NB4 (cell line): ENCODE measurements at regions not wholly inside any gene's neighbourhood (a gene's known extent, or its start where the extent isn't known, plus 50 kb on each side); places are given as distances from the start of the nearest gene placed in this dataset.

Experiments
- DNase-seq: peaks from one replicate; pipeline ENCODE4 v3.0.0; 2010; ENCODE audit warnings: low read depth
- H3K4me3 ChIP-seq: one replicate; pipeline ENCODE4 v1.5.1; 2011; ENCODE audit warnings: mild to moderate bottlenecking, low read depth, low read length, moderate library complexity
- MYC ChIP-seq: IDR thresholded peaks from 2 replicates; pipeline ENCODE4 v1.6.1; 2011; ENCODE audit warnings: low read depth, low read length
- POLR2A ChIP-seq: IDR thresholded peaks from 2 replicates; pipeline ENCODE4 v1.6.1; 2011; ENCODE audit warnings: mild to moderate bottlenecking; ENCODE audit not compliant: insufficient read length; ENCODE audit errors: extremely low read depth
- TF ChIP-seq, protein P1 (sequence below): IDR thresholded peaks from one replicate; pipeline ENCODE4 v1.5.1; 2012; ENCODE audit warnings: low read depth, low read length
- TF ChIP-seq, protein P2 (sequence below): IDR thresholded peaks from 2 replicates; pipeline ENCODE4 v1.6.1; 2011; ENCODE audit warnings: low read depth, low read length

- TF ChIP-seq, protein P1, sequence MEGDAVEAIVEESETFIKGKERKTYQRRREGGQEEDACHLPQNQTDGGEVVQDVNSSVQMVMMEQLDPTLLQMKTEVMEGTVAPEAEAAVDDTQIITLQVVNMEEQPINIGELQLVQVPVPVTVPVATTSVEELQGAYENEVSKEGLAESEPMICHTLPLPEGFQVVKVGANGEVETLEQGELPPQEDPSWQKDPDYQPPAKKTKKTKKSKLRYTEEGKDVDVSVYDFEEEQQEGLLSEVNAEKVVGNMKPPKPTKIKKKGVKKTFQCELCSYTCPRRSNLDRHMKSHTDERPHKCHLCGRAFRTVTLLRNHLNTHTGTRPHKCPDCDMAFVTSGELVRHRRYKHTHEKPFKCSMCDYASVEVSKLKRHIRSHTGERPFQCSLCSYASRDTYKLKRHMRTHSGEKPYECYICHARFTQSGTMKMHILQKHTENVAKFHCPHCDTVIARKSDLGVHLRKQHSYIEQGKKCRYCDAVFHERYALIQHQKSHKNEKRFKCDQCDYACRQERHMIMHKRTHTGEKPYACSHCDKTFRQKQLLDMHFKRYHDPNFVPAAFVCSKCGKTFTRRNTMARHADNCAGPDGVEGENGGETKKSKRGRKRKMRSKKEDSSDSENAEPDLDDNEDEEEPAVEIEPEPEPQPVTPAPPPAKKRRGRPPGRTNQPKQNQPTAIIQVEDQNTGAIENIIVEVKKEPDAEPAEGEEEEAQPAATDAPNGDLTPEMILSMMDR: no peak
- peak; percentile 40; the same call in 1 of the 2 replicates for TF ChIP-seq MYC
- TF ChIP-seq, protein P2, sequence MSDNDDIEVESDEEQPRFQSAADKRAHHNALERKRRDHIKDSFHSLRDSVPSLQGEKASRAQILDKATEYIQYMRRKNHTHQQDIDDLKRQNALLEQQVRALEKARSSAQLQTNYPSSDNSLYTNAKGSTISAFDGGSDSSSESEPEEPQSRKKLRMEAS: peak; percentile 30; the same call in 1 of the 2 replicates
- peak; percentile 78 for DNase-seq
- no peak overlapping the region for H3K4me3 ChIP-seq
Measured at GRCh38 chr16:73126525-73126853, 78.6 kb upstream of the ZFHX3 start.

- peak; percentile 62 for DNase-seq
- no peak overlapping the region for H3K4me3 ChIP-seq
- TF ChIP-seq, protein P2: no peak
- TF ChIP-seq, protein P1: no peak
- TF ChIP-seq POLR2A (no peak), MYC (no peak)
Measured at GRCh38 chr16:73125850-73126524, 78.1 kb upstream of the ZFHX3 start.

- no peak overlapping the region for H3K4me3 ChIP-seq
Measured at GRCh38 chr16:73124665-73125375, 76.9 kb upstream of the ZFHX3 start.

GRCh38 chr16:73124097-73124652, 76.2 kb upstream of the ZFHX3 start:
- TF ChIP-seq MYC (no peak), POLR2A (no peak)
- TF ChIP-seq, protein P1: no peak
- TF ChIP-seq, protein P2: no peak
- H3K4me3 ChIP-seq: no peak overlapping the region
- no peak for DNase-seq

More at GRCh38 chr16:73124665-73125375, 76.9 kb upstream of the ZFHX3 start:
- TF ChIP-seq, protein P1: no peak
- TF ChIP-seq POLR2A: no peak
- TF ChIP-seq, protein P2: no peak
- no peak for TF ChIP-seq MYC
- DNase-seq: peak; percentile 42

GRCh38 chr16:73122604-73123391, 74.9 kb upstream of the ZFHX3 start:
- DNase-seq: no peak
- H3K4me3 ChIP-seq: no peak overlapping the region
- TF ChIP-seq, protein P2: 0 out of 2 replicates have a peak, but pooled peaks have one; percentile 17
- TF ChIP-seq, protein P1: no peak
